Esophagus squamous epithelium (tissue), 5 donors: ENCODE measurements at regions not wholly inside any gene's neighbourhood (a gene's known extent, or its start where the extent isn't known, plus 50 kb on each side); places are given as distances from the start of the nearest gene placed in this dataset.

Experiments
- DNase-seq: peaks from one replicate; lab custom pipeline; 2025; lab: John Stamatoyannopoulos, UW
- H3K27ac ChIP-seq, 4 donors: fragments of 200-600 bp; sonication (generic); one replicate each; pipeline ENCODE4 v1.5.1; 2016 to 2019; ENCODE audit warnings: mild to moderate bottlenecking in 1 of 4
- H3K27me3 ChIP-seq, 4 donors: fragments of 200-600 bp; sonication (generic); 1 replicate in 3 of 4; 2 replicates in 1 of 4; pipeline versions ENCODE4 v1.5.1 to v1.6.0; 2017 to 2021; ENCODE audit warnings: antibody characterized with exemption in 1 of 4
- H3K36me3 ChIP-seq, 3 donors: fragments of 200-600 bp; sonication (generic); one replicate each; pipeline ENCODE4 v1.5.1; 2016 to 2019
- H3K4me1 ChIP-seq, 3 donors: fragments of 200-600 bp; sonication (generic); one replicate each; pipeline ENCODE4 v1.5.1; 2017 to 2019
- H3K4me3 ChIP-seq, 4 donors: fragments of 200-600 bp; sonication (generic); 1 replicate in 3 of 4; 2 replicates in 1 of 4; pipeline ENCODE4 v1.5.1; 2016 to 2019; ENCODE audit warnings: mild to moderate bottlenecking in 2 of 4, moderate library complexity in 1 of 4
- H3K9me3 ChIP-seq, 3 donors: fragments of 200-600 bp; sonication (generic); one replicate each; pipeline ENCODE4 v1.5.1; 2016 to 2019
- POLR2A ChIP-seq, 4 donors: fragments of 450-650 bp; IDR thresholded peaks; one replicate each; pipeline ENCODE4 v1.6.1; 2017; ENCODE audit warnings: antibody characterized with exemption in 4 of 4, mild to moderate bottlenecking in 4 of 4, moderate library complexity in 3 of 4
- WGBS, 2 donors: methylation state at CpG; one replicate each; pipeline ENCODE4 v1.1.5; 2018; 5-methylcytosine and 5-hydroxymethylcytosine counted together
- intact Hi-C: fragments of 100-400 bp; cut with DNase I; formaldehyde crosslinking; loops from one replicate; pipeline ENCODE4 v1.15.0; 2022
- TF ChIP-seq, protein P1 (sequence below), 6 experiments: fragments of 450-650 bp in 4 of 6; fragments of 200-600 bp in 2 of 6; sonication (generic) in 2 of 6; IDR thresholded peaks; one replicate each; pipeline ENCODE4 v1.5.1; 2016 to 2019; ENCODE audit warnings: antibody characterized with exemption in 6 of 6, mild to moderate bottlenecking in 4 of 6, moderate library complexity in 4 of 6
- donor health status: DM: yes; HTN: yes; CAD: no.

DNA sequence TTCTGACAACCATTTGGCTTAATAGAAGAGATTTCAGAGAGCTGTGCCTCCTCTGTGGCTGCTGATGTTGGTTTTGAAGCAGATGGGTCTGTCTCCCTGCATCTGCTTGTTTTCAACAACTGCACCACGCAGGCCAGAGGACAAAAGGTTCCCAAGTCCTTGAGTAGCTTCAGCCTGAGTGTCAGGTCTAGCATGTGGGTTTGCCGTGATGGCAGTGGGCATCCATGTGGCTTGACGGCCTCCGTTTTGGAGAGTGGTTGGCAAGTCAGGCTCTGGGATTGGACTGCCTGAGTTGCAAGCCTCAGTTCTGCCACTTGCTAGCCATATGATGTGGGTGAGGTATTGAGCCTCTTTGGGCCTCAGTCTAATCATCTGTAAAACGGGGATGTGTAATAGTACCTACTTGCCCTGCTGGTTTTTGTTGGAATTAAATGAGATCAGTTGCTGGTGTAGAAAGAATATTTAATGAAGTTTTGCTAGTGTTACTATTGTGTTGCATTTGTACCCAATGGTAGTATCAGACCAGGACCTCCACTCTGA is 119.8 kb upstream of the CPEB4 start:
- no peak for TF ChIP-seq POLR2A (IDR thresholded peaks at IDR 0.05)
- TF ChIP-seq, protein P1, sequence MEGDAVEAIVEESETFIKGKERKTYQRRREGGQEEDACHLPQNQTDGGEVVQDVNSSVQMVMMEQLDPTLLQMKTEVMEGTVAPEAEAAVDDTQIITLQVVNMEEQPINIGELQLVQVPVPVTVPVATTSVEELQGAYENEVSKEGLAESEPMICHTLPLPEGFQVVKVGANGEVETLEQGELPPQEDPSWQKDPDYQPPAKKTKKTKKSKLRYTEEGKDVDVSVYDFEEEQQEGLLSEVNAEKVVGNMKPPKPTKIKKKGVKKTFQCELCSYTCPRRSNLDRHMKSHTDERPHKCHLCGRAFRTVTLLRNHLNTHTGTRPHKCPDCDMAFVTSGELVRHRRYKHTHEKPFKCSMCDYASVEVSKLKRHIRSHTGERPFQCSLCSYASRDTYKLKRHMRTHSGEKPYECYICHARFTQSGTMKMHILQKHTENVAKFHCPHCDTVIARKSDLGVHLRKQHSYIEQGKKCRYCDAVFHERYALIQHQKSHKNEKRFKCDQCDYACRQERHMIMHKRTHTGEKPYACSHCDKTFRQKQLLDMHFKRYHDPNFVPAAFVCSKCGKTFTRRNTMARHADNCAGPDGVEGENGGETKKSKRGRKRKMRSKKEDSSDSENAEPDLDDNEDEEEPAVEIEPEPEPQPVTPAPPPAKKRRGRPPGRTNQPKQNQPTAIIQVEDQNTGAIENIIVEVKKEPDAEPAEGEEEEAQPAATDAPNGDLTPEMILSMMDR (IDR thresholded peaks at IDR 0.05) = no peak
- no peaks in the 10 kb centered on the region for H3K36me3 ChIP-seq
- no peak overlapping the region for H3K4me3 ChIP-seq
- no peak overlapping the region for H3K27ac ChIP-seq
- DNase-seq = no peak
- H3K27me3 ChIP-seq = peaks cover 0 to 9% (median 0%) of the 10 kb centered on the region in 4 donors
- peaks cover 14 to 49% (median 21%) of the 10 kb centered on the region in 3 donors for H3K4me1 ChIP-seq
- 88 to 100% methylated on average over 1 to 5 of the region's 5 CpGs for WGBS, 2 donors
- H3K9me3 ChIP-seq = no peaks in the 10 kb centered on the region
- intact Hi-C loops = no loop called here

DNA sequence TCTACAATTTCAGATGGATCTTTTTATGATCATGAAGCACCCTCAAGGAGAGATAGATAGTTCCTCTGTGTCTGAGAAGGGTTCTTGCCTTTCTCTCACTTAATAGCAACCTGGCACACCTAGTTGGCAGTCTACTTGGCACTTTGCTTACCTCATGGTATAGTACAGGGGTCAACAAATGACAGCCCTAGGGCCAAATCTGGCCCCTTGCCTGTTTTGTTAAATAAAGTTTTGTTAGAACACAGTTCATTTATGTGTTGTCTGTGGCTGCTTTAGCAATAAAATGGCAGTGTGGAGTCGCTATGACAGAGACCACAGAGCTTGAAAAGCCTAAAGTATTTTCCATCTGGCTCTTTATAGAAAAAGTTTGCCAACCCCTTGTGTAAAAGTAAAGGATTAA is 119.3 kb upstream of the CPEB4 start:
- Histone ChIP-seq H3K27me3 (peaks cover 0 to 9% (median 0%) of the 10 kb centered on the region in 4 donors), H3K36me3 (no peaks in the 10 kb centered on the region), H3K9me3 (no peaks in the 10 kb centered on the region), H3K4me1 (peaks cover 12 to 47% (median 19%) of the 10 kb centered on the region in 3 donors), H3K4me3 (no peak overlapping the region), H3K27ac (no peak overlapping the region)
- DNase-seq = no peak
- 100% methylated on average over 1 of the region's 1 CpG for WGBS, 2 donors
- TF ChIP-seq, protein P1 (IDR thresholded peaks at IDR 0.05) = no peak
- TF ChIP-seq POLR2A (IDR thresholded peaks at IDR 0.05) = no peak
- intact Hi-C loops = no loop called here

DNA sequence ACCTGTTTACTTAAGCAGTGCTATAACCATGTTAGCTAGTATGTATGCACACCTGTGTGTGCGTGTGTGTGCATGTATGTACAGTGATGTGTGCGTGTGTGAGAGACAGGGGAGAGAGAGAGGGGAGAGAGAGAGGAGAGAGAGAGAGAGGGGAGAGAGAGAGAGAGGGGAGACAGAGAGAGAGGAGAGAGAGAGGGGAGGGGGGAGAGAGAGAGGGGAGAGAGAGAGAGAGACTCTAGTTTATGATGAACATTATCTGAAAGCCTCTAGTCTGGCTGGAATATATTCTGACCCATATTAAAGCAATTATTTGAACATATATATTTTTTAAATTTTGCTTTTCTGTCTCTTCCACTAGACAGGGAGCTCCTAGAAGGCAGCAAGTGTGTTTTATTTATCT is 117.5 kb upstream of the CPEB4 start:
- intact Hi-C loops = no loop called here
- Histone ChIP-seq H3K27ac (no peak overlapping the region), H3K27me3 (peaks cover 0 to 9% (median 0%) of the 10 kb centered on the region in 4 donors), H3K4me1 (peaks cover 4 to 30% (median 6%) of the 10 kb centered on the region in 3 donors), H3K36me3 (no peaks in the 10 kb centered on the region), H3K9me3 (no peaks in the 10 kb centered on the region), H3K4me3 (no peak overlapping the region)
- WGBS, 2 donors = 70 to 98% methylated on average over 2 of the region's 2 CpGs
- no peak for TF ChIP-seq POLR2A (IDR thresholded peaks at IDR 0.05)
- TF ChIP-seq, protein P1 (IDR thresholded peaks at IDR 0.05) = no peak
- no peak for DNase-seq

DNA sequence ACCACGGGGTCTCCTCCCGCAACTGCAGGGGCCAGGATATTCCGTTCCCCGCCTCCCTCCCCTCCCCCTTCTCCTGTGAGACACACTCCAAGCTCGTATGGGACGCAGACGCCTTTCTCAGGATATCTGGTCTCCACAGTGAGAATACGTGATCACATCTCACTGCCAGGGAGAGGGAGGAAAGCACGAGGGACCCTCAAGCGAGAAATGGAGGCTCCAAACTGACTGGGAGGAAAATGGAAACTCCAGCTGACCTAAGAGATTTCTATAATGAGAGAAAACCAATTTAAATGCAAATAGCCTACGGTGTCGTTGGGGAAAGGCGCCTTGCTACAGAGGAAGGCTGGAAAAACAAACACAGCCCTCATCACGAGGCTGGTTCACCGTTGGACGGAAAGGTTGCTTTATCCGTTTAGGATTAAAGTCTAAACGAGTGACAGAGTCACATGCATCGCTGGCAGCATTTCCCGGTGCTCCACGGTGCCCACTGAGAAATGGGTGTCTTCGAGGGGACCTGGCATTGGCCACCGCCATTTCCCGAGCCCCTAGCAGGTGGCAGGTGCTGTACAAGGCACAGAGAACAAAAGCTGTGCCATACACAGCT is 116.9 kb upstream of the CPEB4 start:
- Histone ChIP-seq H3K27me3 (peaks cover 0 to 9% (median 0%) of the 10 kb centered on the region in 4 donors), H3K9me3 (no peaks in the 10 kb centered on the region), H3K4me1 (peaks cover under 1 to 24% (median 4%) of the 10 kb centered on the region in 3 donors), H3K36me3 (no peaks in the 10 kb centered on the region), H3K4me3 (no peak overlapping the region), H3K27ac (no peak overlapping the region)
- TF ChIP-seq, protein P1 (IDR thresholded peaks at IDR 0.05) = no peak
- TF ChIP-seq POLR2A (IDR thresholded peaks at IDR 0.05) = no peak
- DNase-seq = no peak
- WGBS, 2 donors = 46 to 47% methylated on average over 18 to 23 of the region's 24 CpGs
- intact Hi-C loops = no loop called here

DNA sequence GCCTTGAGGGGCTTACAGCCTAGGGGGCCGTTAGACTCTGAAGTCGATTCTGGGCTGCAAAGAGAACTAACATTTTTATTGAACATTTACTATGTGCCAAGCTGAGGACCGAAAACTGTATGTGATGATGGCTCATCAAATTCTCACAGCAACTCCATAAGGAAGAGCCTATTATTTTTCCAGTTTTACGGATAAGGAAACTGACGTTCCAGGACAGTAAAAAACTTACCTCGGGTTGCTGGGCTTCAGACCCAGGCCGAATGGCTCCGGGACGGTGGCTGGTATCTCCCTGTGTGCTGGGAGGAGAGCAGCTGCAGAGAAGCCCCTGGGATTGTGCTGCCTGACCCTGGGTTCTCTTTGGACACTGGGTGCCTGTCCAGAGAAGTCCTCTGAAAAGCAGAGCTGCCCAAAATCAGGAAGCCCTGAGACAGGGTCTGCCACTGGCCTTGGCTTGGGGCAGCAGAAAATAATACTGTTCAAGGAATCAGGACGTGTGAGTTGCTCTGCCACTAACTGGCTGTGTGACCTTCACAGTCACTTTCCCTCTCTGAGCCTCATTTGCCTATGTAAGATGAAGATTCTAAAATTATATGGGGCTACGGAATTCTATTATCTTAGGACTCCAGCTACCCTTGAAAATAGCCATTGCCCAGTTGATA is 116.3 kb upstream of the CPEB4 start:
- Histone ChIP-seq H3K27me3 (peaks cover 0 to 9% (median 0%) of the 10 kb centered on the region in 4 donors), H3K9me3 (no peaks in the 10 kb centered on the region), H3K27ac (no peak overlapping the region), H3K36me3 (no peaks in the 10 kb centered on the region), H3K4me3 (no peak overlapping the region), H3K4me1 (peaks cover 0 to 18% (median under 1%) of the 10 kb centered on the region in 3 donors)
- WGBS, 2 donors = 83 to 85% methylated on average over 10 to 11 of the region's 11 CpGs
- TF ChIP-seq POLR2A (IDR thresholded peaks at IDR 0.05) = no peak
- TF ChIP-seq, protein P1 (IDR thresholded peaks at IDR 0.05) = no peak
- intact Hi-C loops = no loop called here
- DNase-seq = no peak
